ENCODE measurements at regions not wholly inside any gene's neighbourhood (a gene's known extent, or its start where the extent isn't known, plus 50 kb on each side); places are given as distances from the start of the nearest gene placed in this dataset.

GRCh38 chr4:161222889-161223288, 940.9 kb downstream of the FSTL5 start:
- TF ChIP-seq CEBPB (IDR thresholded peaks at IDR 0.05; ENCODE audit: low read depth, low read length) (no peak), RAD21 (IDR thresholded peaks at IDR 0.05; ENCODE audit: low read length) (no peak), POLR2A (IDR thresholded peaks at IDR 0.05; ENCODE audit: low read depth, low read length) (no peak), RCOR1 (IDR thresholded peaks at IDR 0.05; ENCODE audit: insufficient replicate concordance, low read length) (no peak), BHLHE40 (IDR thresholded peaks at IDR 0.05; ENCODE audit: low read depth, low read length) (no peak), MXI1 (IDR thresholded peaks at IDR 0.05; ENCODE audit: borderline replicate concordance, low read depth, low read length) (no peak), NFE2L2 (IDR thresholded peaks at IDR 0.05; ENCODE audit: low read depth, low read length) (no peak), MAFK (IDR thresholded peaks at IDR 0.05; ENCODE audit: low read depth, low read length) (no peak), MAZ (IDR thresholded peaks at IDR 0.05; ENCODE audit: borderline replicate concordance, low read depth, low read length) (no peak), USF2 (IDR thresholded peaks at IDR 0.05; ENCODE audit: low read depth, low read length) (no peak)
- TF ChIP-seq, protein P1, sequence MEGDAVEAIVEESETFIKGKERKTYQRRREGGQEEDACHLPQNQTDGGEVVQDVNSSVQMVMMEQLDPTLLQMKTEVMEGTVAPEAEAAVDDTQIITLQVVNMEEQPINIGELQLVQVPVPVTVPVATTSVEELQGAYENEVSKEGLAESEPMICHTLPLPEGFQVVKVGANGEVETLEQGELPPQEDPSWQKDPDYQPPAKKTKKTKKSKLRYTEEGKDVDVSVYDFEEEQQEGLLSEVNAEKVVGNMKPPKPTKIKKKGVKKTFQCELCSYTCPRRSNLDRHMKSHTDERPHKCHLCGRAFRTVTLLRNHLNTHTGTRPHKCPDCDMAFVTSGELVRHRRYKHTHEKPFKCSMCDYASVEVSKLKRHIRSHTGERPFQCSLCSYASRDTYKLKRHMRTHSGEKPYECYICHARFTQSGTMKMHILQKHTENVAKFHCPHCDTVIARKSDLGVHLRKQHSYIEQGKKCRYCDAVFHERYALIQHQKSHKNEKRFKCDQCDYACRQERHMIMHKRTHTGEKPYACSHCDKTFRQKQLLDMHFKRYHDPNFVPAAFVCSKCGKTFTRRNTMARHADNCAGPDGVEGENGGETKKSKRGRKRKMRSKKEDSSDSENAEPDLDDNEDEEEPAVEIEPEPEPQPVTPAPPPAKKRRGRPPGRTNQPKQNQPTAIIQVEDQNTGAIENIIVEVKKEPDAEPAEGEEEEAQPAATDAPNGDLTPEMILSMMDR (conservative IDR thresholded peaks at IDR 0.05; ENCODE audit: low read depth, low read length): no peak
- TF ChIP-seq, protein P2, sequence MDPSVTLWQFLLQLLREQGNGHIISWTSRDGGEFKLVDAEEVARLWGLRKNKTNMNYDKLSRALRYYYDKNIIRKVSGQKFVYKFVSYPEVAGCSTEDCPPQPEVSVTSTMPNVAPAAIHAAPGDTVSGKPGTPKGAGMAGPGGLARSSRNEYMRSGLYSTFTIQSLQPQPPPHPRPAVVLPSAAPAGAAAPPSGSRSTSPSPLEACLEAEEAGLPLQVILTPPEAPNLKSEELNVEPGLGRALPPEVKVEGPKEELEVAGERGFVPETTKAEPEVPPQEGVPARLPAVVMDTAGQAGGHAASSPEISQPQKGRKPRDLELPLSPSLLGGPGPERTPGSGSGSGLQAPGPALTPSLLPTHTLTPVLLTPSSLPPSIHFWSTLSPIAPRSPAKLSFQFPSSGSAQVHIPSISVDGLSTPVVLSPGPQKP (IDR thresholded peaks at IDR 0.05; ENCODE audit: borderline replicate concordance, low read depth, low read length): no peak

Data from IMR-90 (cell line).